Left colon (tissue), 2 donors: ENCODE measurements at regions not wholly inside any gene's neighbourhood (a gene's known extent, or its start where the extent isn't known, plus 50 kb on each side); places are given as distances from the start of the nearest gene placed in this dataset.
"Not testable (repeated sequence)": the region's sequence is repeated elsewhere in the genome, so short reads cannot be mapped to it uniquely, and the experiment has no call there.

ENCODE experiments used
- ATAC-seq: fragments of 200-7000 bp; cut with Tn5 transposase; one replicate; pipeline ENCODE4 v1.9.1; 2020; ENCODE audit warnings: mild to moderate bottlenecking, moderate library complexity
- DNase-seq, 2 donors: peaks; one replicate each; pipeline ENCODE4 v3.0.0-alpha.2; 2020
- intact Hi-C, 2 donors: fragments of 100-400 bp; cut with DNase I in 1 of 2; cut with micrococcal nuclease in 1 of 2; formaldehyde crosslinking; loops; one replicate each; pipeline versions ENCODE4 v1.11.2 to v1.14.0; 2022; cut with DNase I, micrococcal nuclease
- donor health status: DM: no; HTN: no; CAD: no.
- donor health status: DM: yes; HTN: yes; CAD: no.

DNA sequence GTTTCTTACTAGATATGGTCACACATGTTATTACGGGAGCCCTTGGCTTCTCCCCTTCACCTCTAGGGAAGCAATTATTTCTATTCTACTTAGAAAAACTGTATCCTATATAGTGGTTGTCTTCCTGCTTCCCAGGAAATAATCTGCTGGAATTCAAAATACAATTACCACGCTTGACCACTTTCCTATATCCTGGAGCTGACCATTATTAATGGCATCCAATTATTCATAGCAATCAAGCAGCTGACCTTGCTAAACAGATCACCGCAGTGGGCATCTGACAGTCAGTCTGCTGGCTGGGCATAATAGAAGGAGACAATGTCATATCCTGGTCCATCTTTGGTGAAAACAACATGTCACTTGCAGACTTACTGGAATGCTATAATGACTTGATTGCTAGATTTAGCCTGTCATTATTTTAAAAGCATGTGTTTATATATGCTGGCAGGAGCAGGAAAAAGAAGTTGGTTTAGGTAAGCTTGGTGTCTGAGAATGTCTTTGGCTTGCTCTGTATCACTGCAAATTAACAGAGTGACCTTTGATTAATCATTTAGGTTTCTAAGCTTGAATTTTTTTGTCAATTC lies 325.6 kb upstream of the FAM98A start:
- no peak for DNase-seq
- intact Hi-C loops: no loop called here

GRCh38 chr2:33917252-33917651 lies 318.2 kb upstream of the FAM98A start:
- DNase-seq (no peak), ATAC-seq (no peak)
- intact Hi-C loops: no loop called here

More for the DNA sequence above, 325.6 kb upstream of the FAM98A start:
- ATAC-seq: no peak

GRCh38 chr2:33913071-33913616 lies 314.0 kb upstream of the FAM98A start:
- intact Hi-C loops: no loop called here
- ATAC-seq (no peak), DNase-seq (no peak)

DNA sequence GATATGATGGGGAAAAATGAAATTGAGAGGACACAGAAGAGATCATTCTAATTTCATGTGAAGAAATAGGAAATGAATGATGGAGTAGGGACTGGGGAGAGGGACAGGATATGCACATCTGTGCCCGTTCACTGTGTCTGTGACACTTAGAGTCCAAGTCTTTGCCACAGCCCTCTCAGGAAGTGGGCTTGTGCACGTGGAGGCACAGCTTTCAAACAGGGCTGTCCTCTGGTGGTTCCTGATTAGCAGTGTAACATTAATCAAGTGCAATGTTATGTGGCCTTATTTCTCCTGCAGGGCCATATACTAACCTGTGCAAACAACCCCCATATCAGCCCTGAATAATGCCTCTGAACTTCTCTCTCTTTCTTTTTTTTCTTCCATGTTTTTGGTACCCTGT lies 312.2 kb upstream of the FAM98A start:
- ATAC-seq (no peak), DNase-seq (no peak)
- intact Hi-C loops: no loop called here

DNA sequence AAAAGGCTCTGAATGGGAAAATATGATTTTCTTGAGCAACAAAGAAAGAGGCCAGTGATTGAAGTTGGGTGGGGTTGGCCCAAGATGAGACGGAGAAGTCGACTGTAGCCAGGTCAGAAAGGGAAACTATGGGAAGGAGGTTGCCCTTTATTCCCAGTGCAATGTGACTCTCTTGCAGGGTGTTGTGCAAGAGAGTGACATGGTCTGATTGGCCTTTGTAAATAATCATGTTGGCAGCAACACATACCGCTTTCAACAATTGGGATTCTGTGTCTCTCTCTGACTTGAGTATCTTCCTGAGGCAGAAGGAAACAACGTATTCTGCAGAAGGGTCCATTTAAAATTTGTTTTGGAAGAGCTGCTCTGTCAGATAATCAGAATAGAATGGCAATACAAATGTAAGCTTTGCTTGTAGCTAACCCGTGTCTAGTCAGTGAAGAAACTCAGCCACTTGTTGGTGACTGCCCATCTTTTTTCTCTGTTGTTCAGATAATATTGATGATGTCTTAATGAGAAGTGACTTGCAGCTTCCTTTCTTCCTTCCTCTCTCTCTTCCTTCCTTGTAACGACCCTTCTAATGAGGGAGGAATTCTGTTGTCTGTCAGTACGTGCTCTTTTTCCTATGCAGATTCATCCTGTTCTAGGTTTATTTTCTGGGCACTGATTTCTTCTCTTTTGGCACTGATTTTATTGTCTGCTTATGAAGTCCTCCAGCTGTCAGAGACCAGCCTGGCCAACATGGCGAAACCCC lies 311.0 kb upstream of the FAM98A start:
- ATAC-seq: no peak
- intact Hi-C loops: no loop called here
- no peak for DNase-seq

- no peak for DNase-seq
- no peak for ATAC-seq
- intact Hi-C loops: no loop called here
These were observed 308.8 kb upstream of the FAM98A start for GRCh38 chr2:33907866-33908265.

GRCh38 chr2:33906129-33906528 lies 307.0 kb upstream of the FAM98A start:
- intact Hi-C loops, DNase-seq, ATAC-seq: not testable (repeated sequence)

- DNase-seq (no peak), ATAC-seq (no peak)
- intact Hi-C loops: no loop called here
These were observed 305.7 kb upstream of the FAM98A start for GRCh38 chr2:33904801-33905200.

- ATAC-seq: no peak
- intact Hi-C loops: no loop called here
- DNase-seq: no peak
These were observed 304.6 kb upstream of the FAM98A start for GRCh38 chr2:33903701-33904100.

- no peak for DNase-seq
- intact Hi-C loops: no loop called here
- no peak for ATAC-seq
These were observed 304.1 kb upstream of the FAM98A start for GRCh38 chr2:33903215-33903614.

GRCh38 chr2:33900610-33901009 lies 301.5 kb upstream of the FAM98A start:
- DNase-seq: no peak
- no peak for ATAC-seq
- intact Hi-C loops: no loop called here

DNA sequence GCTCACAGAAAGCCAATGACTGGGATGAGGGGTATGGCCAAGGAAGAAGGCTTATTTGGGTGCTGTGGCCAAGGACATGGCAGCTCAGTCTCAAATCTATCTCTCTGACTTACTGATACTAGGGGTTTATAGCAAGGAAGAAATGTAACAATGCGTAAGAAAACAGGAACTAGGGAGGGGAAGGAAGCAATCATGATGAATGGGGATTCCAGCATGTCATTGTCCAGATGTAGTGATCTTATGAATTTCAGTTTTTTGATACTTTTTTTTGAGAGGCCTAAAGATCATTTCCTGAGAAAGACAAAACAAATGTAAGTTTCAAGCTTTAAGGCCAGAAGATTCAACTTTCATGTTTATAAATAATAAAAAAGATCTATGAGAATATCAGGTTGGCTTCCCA lies 298.6 kb upstream of the FAM98A start:
- no peak for ATAC-seq
- intact Hi-C loops: no loop called here
- DNase-seq: no peak

DNA sequence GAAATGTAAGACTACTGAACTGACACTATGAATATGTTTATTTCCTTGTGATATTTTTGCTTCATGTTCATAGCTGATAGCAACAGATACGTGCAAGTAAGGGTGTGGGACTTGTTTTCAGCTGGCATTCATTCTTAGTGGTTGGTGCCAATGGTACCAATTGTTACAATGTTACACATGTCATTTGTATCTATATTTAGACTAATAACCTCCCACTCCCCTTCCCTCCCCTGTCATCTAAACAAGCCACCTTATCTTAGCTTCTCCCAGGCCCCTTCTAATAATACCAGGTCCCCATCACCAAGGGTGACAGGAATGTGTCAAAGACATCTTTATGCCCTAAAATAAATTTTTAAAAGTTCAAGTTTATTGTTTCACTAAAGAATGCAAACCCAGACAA lies 294.7 kb upstream of the FAM98A start:
- ATAC-seq: no peak
- DNase-seq: no peak
- intact Hi-C loops: no loop called here

DNA sequence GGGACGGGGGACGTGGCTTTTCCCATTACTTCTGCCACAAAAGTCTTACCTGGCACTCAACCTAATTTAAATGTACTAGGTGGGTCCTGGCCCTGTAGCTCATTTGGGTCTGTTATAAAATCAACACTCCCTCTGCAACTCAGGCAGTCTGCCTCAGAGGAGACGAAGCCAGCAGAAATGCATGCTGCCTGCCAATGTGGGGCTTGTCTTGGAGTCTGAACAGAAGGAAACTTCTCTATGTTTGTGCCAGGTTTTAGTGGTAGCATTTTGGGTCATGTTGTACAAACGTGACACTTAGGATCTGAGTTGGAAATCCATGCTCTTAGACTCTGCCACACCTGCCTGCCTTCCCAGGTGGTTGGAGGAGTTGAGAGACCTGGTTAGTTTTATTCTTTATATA lies 292.5 kb upstream of the FAM98A start:
- DNase-seq: no peak
- ATAC-seq: no peak
- intact Hi-C loops: no loop called here

DNA sequence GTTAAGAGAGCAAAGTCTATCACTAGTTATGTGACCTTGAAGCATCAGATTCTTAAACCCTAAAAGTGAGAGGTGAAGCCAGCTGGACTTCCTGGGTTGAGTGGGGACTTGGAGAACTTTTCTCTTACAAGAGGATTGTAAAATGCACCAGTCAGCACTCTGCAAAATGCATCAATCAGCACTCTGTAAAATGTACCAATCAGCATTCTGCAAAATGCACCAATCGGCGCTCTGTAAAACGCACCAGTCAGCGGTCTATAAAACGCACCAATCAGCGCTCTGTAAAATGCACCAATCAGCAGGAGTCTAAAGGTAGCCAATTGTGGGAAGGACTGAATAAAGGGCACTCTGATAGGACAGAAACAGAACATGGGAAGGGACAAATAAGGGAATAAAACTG lies 291.6 kb upstream of the FAM98A start:
- intact Hi-C loops: no loop called here
- ATAC-seq: no peak
- DNase-seq: no peak

DNA sequence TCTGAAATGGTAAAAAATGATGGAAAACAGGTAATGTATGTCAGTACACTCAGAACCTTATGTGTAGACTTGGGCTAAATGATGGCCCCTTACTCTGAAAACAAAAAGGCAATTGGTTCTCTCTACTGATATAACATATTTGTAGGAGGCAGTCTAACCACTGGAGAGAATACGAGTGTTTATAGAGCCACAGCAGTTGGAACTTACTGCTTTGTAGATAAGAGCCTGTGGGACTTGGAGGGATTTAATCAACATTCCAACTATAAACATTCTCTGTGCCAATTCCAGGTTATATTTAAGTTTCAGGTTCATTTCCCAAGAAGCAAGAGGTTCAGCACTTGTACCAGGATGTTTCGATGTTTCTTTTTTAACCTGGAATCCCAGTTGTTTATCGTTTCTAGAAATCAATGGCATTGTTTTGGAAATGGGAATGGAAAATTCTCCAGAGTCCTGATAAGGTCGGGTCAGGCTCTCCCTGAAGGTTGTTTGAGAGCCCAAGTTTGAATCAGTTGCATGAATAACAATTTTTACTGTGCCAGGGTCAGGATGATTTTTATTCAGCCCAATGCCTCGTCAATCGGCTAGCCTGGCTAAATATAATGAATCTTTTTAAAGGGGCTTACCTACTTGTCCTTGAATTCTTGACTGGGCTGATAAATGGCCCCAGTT lies 278.4 kb upstream of the FAM98A start:
- DNase-seq (no peak), ATAC-seq (no peak)
- intact Hi-C loops: no loop called here

DNA sequence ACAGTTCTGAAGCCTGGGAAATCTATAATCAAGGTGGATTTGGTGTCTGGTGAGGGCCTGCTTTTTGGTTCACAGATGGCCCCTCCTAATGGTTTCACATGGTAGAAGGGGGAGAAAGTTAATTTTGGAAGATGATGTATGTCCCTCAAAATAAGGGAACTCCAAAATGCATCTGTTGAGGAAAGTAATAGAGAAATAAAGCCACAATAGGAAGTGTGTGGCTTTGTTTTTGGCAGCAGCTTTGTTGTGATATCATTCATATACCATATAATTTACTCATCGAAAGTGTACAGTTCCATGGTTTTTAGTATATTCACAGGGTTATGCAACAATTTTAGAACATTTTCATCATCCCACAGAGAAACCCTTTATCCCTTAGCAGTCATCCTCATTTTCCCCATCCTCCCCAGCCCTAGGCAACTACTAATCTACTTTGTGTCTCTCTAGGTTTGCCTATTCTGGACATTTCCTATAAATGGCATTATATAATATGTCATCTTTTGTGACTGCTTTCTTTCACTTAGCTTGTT lies 274.0 kb upstream of the FAM98A start:
- ATAC-seq (no peak), DNase-seq (no peak)
- intact Hi-C loops: no loop called here

DNA sequence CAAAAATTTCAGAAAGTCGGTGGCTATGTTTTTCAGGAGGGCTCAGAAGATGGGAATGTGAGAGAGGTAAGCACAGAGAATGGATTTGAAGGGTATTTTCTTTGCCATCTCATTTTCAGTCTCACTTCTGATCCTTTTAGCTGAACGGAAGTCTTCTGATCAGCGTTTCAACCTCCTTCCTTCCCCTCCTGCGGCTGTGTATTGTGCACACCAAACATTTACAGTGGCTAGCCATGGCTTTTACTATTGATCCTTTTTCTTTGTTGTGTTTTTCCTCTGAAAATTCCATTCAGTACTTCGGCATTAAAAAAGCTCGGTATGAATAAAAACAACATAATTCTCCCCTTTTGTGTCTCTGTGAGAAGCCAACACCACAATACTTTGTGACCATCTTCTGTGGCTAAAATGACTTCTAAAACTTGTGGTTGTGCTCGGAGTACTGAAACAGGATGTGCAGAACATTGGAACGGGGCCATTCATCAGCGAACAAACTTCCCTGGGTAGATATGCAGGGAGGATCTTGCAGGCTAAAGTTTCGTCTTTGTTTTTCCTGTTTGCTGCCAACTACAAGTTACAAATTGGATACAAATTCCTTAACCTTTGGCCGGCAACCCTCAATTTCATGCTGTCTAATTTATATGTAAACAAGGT lies 260.8 kb upstream of the FAM98A start:
- intact Hi-C loops: no loop called here
- ATAC-seq (no peak), DNase-seq (no peak)

DNA sequence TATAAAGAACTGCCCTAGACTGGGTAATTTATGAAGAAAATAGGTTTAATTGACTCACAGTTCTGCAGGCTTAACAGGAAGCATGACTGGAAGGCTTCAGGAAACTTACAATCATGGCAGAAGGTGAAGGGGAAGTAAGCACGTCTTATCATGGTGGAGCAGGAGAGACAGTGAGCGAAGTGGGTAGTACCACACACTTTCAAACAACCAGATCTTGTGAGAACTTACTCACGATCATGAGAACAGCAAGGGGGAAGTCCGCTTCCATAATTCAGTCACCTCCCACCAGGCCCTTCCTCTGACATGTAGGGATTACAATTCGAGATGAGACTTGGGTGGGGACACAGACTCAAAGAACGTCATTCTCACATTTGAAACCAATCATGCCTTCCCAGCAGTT lies 260.1 kb upstream of the FAM98A start:
- DNase-seq: no peak
- ATAC-seq: no peak
- intact Hi-C loops: no loop called here
